IPS-20b (cell line): ENCODE measurements at regions not wholly inside any gene's neighbourhood (a gene's known extent, or its start where the extent isn't known, plus 50 kb on each side); places are given as distances from the start of the nearest gene placed in this dataset.
"Not testable (repeated sequence)": the region's sequence is repeated elsewhere in the genome, so short reads cannot be mapped to it uniquely, and the experiment has no call there.

Experiments
- H3K27ac ChIP-seq: one replicate; pipeline ENCODE4 v1.5.1; 2013; ENCODE audit warnings: low read length
- H3K27me3 ChIP-seq: 2 replicates; pipeline ENCODE4 v1.6.1; 2013; ENCODE audit warnings: mild to moderate bottlenecking, low read length, inconsistent platforms; ENCODE audit not compliant: insufficient read depth
- H3K36me3 ChIP-seq: 2 replicates; pipeline ENCODE4 v1.6.1; 2013; ENCODE audit warnings: low read depth, mild to moderate bottlenecking, inconsistent platforms, low read length, moderate library complexity; ENCODE audit not compliant: insufficient read depth
- H3K4me1 ChIP-seq: 2 replicates; pipeline ENCODE4 v1.6.1; 2013; ENCODE audit warnings: mild to moderate bottlenecking, control low read depth, inconsistent platforms, low read length, moderate library complexity; ENCODE audit not compliant: insufficient read depth
- H3K4me3 ChIP-seq: 2 replicates; pipeline ENCODE4 v1.5.1; 2013; ENCODE audit warnings: mild to moderate bottlenecking, low read length, inconsistent platforms
- H3K9ac ChIP-seq: 2 replicates; pipeline ENCODE4 v1.6.1; 2013; ENCODE audit warnings: low read depth, mild to moderate bottlenecking, inconsistent platforms, low read length, moderate library complexity
- H3K9me3 ChIP-seq: 2 replicates; pipeline ENCODE4 v1.6.1; 2013; ENCODE audit warnings: mild to moderate bottlenecking, low read depth, low read length, inconsistent platforms; ENCODE audit not compliant: insufficient read depth

DNA sequence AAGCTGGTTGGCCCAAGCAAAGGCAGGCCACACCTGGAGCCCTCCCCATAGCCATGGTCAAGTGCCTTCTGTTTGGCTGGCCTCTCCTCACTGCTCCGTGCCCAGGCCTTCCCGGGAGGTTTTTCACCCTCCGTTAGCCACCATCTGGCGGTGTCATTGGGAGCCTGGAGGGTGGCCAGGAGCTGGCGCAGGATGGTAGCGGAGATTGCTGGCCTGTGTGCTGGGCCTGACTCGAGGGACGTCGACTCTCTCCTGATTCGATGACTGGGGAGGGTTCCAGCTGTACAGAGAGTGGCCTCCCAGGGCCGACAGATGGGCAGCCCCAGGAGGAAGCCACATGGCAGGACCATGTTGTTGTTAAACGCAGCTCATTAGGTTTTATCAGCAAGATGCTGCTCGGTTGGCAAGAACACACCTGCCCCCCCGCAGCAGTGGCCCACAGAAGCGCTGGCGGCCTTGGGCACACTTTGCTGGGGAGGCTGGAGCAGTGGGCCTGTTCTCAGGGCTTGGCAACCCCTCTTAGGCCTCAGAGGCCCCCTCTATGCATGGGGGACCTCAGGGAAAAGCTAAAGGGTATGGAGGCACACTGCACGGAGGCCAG is 64.0 kb upstream of the CACUL1 start:
- Histone ChIP-seq H3K9ac (no peak overlapping the region), H3K4me1 (no peaks in the 10 kb centered on the region), H3K9me3 (no peaks in the 10 kb centered on the region), H3K36me3 (no peaks in the 10 kb centered on the region), H3K27me3 (no peaks in the 10 kb centered on the region), H3K27ac (no peak overlapping the region), H3K4me3 (no peak overlapping the region)

DNA sequence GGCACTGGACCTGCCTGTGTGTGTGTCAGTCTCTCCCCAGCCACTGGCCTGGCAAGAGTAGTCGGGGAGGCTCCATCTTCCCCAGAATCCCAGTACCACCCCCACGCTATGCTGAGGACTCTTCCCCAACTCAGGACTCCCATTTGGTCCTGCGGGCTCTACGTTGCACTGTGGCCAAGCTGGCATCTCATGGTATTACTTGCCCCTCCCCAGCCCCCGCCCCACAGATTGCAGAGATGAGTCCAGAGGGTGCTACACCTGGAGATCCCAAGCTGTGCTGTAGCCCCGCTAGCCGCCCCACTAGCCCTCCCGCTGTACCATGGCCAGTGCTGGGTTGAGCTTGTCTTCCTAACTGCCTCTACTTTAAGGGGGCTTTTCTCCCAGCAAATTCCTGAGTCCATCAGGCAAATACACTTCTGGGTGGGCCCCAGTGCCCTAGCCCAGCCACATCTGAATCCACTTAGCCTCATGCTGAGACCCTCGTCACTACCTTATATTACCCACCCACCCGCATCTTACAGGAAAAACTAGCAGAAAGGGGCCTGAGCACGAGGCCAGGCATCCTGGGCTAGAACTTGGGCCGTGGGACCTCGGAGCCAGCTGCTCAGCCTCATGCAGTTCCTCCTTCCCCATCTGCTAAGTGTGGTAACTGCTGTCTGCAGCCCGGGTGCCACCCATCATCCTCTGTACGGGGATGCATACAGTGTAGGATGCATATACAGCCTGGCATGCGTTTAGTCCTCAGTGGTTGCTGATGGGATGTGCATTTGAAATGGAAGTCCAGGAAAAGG is 65.8 kb upstream of the CACUL1 start:
- no peaks in the 10 kb centered on the region for H3K4me1 ChIP-seq
- H3K4me3 ChIP-seq = no peak overlapping the region
- H3K36me3 ChIP-seq = no peaks in the 10 kb centered on the region
- H3K9me3 ChIP-seq = no peaks in the 10 kb centered on the region
- H3K27me3 ChIP-seq = no peaks in the 10 kb centered on the region
- no peak overlapping the region for H3K9ac ChIP-seq
- H3K27ac ChIP-seq = no peak overlapping the region

DNA sequence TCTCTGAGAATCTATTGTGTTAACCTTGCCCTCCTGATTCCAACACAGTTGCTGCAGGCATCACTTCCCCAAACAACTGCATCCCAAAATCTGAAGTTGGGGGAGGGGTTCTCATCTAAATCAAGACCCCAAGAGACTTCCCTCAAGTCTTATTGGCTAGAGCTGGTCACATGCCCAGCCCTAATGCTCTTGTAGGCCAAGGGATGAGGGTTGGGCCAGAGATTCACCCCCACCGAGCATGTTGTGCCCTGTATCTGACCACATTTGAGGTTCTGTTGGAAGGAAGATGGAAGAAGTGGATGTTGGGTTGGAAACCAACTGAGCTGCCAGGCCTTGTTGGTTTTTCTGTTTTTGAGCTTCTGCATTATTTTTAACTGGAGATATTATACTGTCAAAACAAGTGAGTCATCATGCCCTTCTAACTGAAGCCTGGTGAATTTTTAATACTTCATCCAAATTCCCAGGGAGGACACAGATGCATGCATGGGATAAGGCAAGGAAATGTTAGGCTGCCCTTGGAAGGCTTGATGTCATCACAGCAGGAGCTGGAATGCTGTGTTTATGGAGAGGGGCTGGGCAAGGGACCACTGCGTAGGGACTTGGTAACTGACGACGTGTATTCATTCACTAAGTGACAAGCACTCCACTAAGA is 68.6 kb upstream of the CACUL1 start:
- Histone ChIP-seq H3K4me3 (no peak overlapping the region), H3K9me3 (peaks cover 8% of the 10 kb centered on the region; the same call in 1 of the 2 replicates), H3K36me3 (no peaks in the 10 kb centered on the region), H3K27ac (no peak overlapping the region), H3K9ac (no peak overlapping the region), H3K27me3 (no peaks in the 10 kb centered on the region), H3K4me1 (no peaks in the 10 kb centered on the region)

DNA sequence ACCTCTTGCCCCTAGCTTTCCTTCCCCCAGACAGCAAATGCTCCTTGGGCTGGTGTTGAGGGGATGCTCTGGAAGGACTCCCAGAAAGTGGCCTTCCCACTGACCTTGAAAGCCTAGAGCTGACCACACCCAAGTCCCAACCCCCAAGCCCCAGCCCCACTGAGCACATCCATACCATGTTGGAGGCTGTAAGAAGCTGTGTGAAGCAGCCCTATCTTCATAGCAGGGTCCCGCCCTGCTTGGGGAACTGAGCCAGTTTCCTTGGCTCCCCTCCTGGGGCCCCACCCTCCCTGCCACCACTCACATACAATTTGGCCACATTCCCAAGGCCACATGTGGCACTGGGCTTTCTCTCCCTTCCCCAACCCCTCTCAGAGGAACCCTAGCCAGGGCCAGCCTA is 72.3 kb upstream of the CACUL1 start:
- Histone ChIP-seq H3K36me3 (no peaks in the 10 kb centered on the region), H3K27me3 (no peaks in the 10 kb centered on the region)

DNA sequence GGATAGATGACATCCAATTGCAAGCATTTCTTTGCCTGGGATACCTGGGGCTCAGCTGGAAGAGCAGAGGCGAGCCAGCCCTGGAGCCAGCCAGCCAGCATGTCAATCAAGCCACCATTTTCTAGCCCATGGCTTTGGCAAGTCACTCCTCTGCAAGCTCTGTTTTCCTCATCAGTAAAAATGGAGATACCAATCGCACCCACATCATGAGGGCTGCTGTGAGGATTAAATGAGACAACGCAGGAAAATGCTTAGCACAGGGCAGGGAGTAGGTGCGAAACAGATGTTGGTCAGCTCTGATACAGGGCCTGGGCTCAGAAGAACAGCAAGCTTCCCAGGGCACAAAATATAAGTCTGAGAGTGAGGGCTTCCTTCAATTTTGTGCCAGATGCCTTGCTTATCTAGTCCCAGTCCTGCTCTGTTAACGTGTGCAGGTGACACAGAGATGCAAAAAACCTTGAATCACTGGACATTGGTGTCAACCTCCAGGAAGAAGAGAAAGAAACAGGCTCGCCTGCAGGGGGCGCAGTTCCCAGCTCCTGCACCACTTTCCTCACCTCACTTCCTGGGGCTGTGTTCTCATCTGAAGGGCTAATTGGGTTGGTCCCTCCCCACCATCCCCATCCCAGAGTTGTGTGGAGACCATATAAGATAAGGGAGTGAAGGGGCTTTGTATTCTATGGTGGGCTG is 72.8 kb upstream of the CACUL1 start:
- H3K9me3 ChIP-seq = peaks cover 8% of the 10 kb centered on the region; the same call in 1 of the 2 replicates
- no peak overlapping the region for H3K27ac ChIP-seq
- no peaks in the 10 kb centered on the region for H3K27me3 ChIP-seq
- no peaks in the 10 kb centered on the region for H3K4me1 ChIP-seq
- no peaks in the 10 kb centered on the region for H3K36me3 ChIP-seq
- H3K4me3 ChIP-seq = no peak overlapping the region
- H3K9ac ChIP-seq = no peak overlapping the region

More for the DNA sequence above, 72.3 kb upstream of the CACUL1 start:
- Histone ChIP-seq H3K4me3 (no peak overlapping the region), H3K27ac (no peak overlapping the region), H3K9me3 (peaks cover 8% of the 10 kb centered on the region; the same call in 1 of the 2 replicates), H3K9ac (no peak overlapping the region), H3K4me1 (no peaks in the 10 kb centered on the region)

DNA sequence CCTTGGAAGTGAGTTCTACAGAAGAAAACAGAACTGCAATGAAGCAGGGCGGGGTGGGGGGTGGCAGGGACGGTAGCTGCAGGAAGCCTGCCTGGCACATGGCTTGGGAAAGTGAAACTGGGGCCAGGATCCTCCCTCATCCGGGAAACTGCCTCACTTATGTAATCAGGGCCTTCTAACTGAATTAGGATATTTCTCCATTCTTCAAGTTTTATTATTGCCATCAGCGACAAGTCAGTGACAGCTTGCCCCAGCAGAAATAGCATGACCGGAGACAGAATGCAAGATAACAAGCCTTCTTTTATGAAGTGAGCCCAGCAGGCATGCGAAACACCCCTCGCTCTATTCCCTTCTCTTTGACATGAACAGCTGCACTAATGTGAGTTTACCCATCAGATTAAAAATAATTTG is 77.5 kb upstream of the CACUL1 start:
- H3K4me3 ChIP-seq = no peak overlapping the region
- H3K9ac ChIP-seq = no peak overlapping the region
- H3K9me3 ChIP-seq = peaks cover 8% of the 10 kb centered on the region; the same call in 1 of the 2 replicates
- H3K27ac ChIP-seq = no peak overlapping the region
- no peaks in the 10 kb centered on the region for H3K27me3 ChIP-seq
- H3K4me1 ChIP-seq = no peaks in the 10 kb centered on the region
- H3K36me3 ChIP-seq = no peaks in the 10 kb centered on the region

DNA sequence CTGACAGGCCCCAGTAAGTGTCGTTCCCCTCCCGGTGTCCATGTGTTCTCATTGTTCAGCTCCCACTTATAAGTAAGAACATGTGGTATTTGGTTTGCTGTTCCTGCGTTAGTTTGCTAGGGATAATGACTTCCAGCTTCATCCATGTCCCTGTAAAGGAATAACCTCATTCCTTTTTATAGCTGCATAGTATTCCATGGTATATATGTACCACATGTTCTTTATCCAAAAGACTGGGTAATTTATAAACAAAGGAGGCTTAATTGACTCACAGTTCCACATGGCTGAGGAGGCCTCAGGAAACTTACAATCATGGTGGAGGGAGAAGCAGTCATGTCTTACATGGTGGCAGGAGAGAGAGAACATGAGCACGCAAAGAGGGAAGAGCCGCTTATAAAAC is 79.6 kb upstream of the CACUL1 start:
- H3K9ac ChIP-seq, H3K4me1 ChIP-seq, H3K9me3 ChIP-seq, H3K36me3 ChIP-seq, H3K4me3 ChIP-seq, H3K27me3 ChIP-seq, H3K27ac ChIP-seq: not testable (repeated sequence)

DNA sequence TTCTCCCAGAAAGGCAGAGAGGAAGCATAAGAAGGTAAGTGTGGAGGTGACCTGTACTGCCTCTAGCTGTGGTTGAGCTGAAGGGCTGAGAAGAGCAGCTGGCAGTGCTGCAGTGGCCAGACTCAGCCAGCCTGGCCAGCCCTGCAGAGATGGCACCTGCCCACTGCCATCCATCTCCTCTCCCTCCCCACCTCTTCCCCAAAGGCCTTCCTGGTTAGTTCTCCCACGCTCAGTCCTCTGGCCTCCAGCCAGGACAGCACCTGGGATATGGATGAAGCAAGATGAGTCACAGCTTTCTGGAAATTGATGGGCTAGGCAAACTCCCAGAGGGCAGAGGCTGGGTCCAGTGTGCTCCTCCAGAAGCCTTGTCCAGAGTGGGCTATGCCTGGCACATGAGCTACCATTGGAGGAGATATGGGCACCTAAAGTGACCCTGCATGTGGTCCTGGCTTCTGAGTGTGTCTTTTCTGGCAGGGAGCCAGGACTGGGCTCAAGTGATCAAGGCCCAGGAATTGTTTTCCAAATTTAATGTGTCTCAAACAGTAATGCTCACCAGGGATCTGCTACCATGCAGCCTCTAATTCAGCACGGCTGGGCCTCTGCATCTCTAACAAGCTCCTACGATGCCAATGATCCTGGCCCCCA is 81.0 kb upstream of the CACUL1 start:
- Histone ChIP-seq H3K36me3 (no peaks in the 10 kb centered on the region), H3K4me3 (no peak overlapping the region), H3K9me3 (no peaks in the 10 kb centered on the region), H3K4me1 (no peaks in the 10 kb centered on the region), H3K27ac (no peak overlapping the region), H3K9ac (no peak overlapping the region), H3K27me3 (no peaks in the 10 kb centered on the region)

DNA sequence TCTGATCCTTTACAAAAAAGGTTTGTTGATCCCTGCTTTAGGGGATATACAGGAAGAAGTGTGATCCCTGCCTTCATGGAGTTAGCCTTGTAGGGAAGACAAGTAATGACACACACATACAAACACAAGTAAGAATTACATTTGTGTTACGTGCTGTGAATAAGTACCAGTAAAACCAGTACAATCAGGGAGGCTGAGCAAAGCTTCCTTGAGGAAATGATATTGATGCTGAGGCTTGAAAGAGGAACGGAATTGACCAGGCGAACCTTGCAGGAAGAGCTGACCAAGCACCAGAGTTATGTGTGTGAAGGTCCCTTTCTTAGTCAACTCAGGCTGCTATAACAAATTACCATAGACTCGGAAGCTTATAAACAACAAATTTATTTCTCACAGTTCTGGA is 83.6 kb upstream of the CACUL1 start:
- H3K36me3 ChIP-seq = no peaks in the 10 kb centered on the region
- H3K27ac ChIP-seq = no peak overlapping the region
- no peaks in the 10 kb centered on the region for H3K9me3 ChIP-seq
- no peaks in the 10 kb centered on the region for H3K27me3 ChIP-seq
- no peak overlapping the region for H3K4me3 ChIP-seq
- no peaks in the 10 kb centered on the region for H3K4me1 ChIP-seq
- H3K9ac ChIP-seq = no peak overlapping the region

DNA sequence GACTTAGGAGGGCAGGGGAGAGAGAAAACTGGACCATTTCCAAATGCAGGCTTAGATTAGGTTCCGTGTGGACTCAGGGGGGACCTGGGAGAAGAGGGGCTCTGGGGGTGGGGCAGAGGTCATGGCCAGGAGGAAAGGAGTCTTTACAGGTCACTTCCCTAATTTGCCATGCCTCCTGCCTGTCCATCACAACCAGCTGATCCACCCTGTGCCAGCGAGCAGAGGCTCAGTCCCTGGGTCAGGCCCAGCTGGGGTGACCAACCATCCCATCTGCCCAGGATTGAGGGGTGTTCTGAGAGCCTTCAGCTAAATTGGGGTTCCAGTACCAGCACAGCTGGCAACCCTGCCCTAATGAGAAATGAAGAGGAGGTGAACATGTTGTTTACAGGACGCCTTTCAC is 84.6 kb upstream of the CACUL1 start:
- Histone ChIP-seq H3K9ac (no peak overlapping the region), H3K4me1 (no peaks in the 10 kb centered on the region), H3K27me3 (no peaks in the 10 kb centered on the region), H3K9me3 (no peaks in the 10 kb centered on the region), H3K4me3 (no peak overlapping the region), H3K27ac (no peak overlapping the region), H3K36me3 (no peaks in the 10 kb centered on the region)

DNA sequence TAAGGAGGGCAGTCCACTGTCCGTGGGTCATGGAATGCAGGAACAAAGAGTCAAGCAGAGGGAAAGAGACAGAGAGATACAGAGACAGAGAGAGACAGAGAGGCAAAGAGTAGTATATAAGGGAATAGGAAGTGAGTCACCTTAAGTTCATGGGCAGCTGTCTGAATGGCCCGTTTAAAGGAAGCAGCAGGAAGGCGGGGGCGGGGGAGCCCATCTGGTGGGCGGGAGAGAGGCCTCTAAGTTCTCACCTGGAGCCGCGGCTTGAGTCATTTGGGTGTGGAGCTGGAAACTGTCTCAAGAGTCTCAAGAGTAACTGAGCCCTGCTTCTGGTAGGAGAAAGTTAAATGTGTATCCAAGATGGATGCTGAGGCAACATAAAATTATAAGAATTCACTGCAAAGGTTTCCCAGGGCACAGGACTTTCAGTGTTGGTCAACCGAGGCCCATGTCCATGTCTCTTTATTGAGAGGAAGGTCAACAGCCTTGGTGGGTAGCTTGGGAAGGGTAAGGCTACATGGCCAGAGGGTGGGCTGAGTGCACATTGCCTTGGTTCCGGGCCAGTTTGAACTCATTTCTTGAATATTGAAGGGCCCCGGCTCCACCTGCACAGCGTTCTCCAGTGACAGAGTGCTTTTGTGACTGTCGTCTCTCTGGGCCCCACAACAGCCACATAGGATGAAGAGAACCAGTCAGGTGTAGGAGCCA is 85.5 kb upstream of the CACUL1 start:
- Histone ChIP-seq H3K4me3 (no peak overlapping the region), H3K9me3 (no peaks in the 10 kb centered on the region), H3K9ac (no peak overlapping the region), H3K27me3 (no peaks in the 10 kb centered on the region), H3K27ac (no peak overlapping the region), H3K4me1 (peaks cover 5% of the 10 kb centered on the region; the same call in 1 of the 2 replicates), H3K36me3 (no peaks in the 10 kb centered on the region)
